ENCODE measurements at regions not wholly inside any gene's neighbourhood (a gene's known extent, or its start where the extent isn't known, plus 50 kb on each side); places are given as distances from the start of the nearest gene placed in this dataset.

DNA sequence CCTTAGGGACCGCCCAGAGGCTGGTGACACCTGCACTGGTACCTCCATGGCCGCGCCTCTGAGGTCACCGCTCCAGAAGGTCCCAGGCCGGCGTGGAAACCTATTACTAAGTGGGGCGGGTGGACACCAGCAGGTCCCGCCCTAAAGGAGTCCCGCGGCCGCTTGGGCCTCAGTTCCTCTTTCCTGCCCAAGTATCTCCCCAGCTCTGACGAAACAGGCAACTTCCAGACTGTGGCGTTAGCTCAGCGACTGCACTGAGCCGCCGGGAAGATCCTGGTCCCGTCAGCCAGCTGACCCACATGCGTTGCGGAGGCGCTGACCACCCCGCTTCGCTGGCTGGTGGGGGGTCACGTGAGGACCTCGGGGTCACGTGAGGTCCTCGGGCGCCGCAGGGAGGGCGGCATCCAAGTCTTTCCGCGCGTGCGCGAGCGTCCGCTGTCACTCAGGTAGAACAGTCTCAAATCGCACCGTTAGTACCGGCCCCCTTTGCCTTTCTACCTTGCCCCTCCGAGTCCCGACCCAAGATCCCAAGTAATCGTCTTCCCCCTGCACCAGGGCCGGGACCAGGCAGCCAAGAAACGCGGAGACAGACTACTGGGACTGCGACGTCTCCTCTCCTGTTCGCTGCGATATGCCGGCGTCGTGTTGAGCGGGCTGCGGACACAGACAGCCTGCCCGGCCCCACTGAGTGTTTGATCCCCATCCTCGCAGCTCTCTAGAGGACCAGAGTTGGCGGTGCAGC lies 53.7 kb upstream of the KDM4C start (continued):
- TF ChIP-seq CREM (IDR thresholded peaks at IDR 0.05; ENCODE audit: low read depth) (0 out of 2 replicates have a peak, but pooled peaks have one; percentile 3), CHD2 (IDR thresholded peaks at IDR 0.05; ENCODE audit: borderline replicate concordance, low read depth, low read length) (no peak), ZSCAN29 (IDR thresholded peaks at IDR 0.05) (no peak), SKIL (IDR thresholded peaks at IDR 0.05; ENCODE audit: low read depth, poor library complexity, severe bottlenecking) (no peak), SMARCA5 (IDR thresholded peaks at IDR 0.05) (no peak; the same call in 1 of the 2 replicates), ATF7 (IDR thresholded peaks at IDR 0.05; ENCODE audit: low read depth) (peak; percentile 60; the same call in 1 of the 2 replicates), RELA (IDR thresholded peaks at IDR 0.05; ENCODE audit: borderline replicate concordance, partially characterized antibody) (peak; percentile 98), RB1 (IDR thresholded peaks at IDR 0.05; ENCODE audit: borderline replicate concordance) (peak; percentile 54; the same call in 1 of the 2 replicates), FOXK2 (IDR thresholded peaks at IDR 0.05) (no peak), GABPA (IDR thresholded peaks at IDR 0.05; ENCODE audit: low read depth) (no peak), ZZZ3 (IDR thresholded peaks at IDR 0.05; ENCODE audit: control insufficient read depth, insufficient read length, low read depth) (no peak), CBX5 (IDR thresholded peaks at IDR 0.05; ENCODE audit: low read depth) (no peak; the same call in 1 of the 2 replicates), SUZ12 (IDR thresholded peaks at IDR 0.05; ENCODE audit: unreplicated experiment) (no peak), PAX8 (IDR thresholded peaks at IDR 0.05) (no peak), CTCF (IDR thresholded peaks at IDR 0.05 in 2 of 3, conservative IDR thresholded peaks at IDR 0.05 in 1 of 3; ENCODE audit: control insufficient read depth in 2 of 3, extremely low read depth in 1 of 3, insufficient read depth in 1 of 3, low read depth in 3 of 3, low read length in 3 of 3) (no peak), SIX5 (IDR thresholded peaks at IDR 0.05; ENCODE audit: low read depth, low read length, severe bottlenecking) (no peak), ZNF622 (IDR thresholded peaks at IDR 0.05) (no peak; the same call in 1 of the 2 replicates), MYB (IDR thresholded peaks at IDR 0.05; ENCODE audit: borderline replicate concordance, low read depth, low read length) (no peak)
- TF ChIP-seq, protein P1, sequence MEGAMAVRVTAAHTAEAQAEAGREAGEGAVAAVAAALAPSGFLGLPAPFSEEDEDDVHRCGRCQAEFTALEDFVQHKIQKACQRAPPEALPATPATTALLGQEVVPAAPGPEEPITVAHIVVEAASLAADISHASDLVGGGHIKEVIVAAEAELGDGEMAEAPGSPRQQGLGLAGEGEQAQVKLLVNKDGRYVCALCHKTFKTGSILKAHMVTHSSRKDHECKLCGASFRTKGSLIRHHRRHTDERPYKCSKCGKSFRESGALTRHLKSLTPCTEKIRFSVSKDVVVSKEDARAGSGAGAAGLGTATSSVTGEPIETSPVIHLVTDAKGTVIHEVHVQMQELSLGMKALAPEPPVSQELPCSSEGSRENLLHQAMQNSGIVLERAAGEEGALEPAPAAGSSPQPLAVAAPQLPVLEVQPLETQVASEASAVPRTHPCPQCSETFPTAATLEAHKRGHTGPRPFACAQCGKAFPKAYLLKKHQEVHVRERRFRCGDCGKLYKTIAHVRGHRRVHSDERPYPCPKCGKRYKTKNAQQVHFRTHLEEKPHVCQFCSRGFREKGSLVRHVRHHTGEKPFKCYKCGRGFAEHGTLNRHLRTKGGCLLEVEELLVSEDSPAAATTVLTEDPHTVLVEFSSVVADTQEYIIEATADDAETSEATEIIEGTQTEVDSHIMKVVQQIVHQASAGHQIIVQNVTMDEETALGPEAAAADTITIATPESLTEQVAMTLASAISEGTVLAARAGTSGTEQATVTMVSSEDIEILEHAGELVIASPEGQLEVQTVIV (IDR thresholded peaks at IDR 0.05; ENCODE audit: borderline replicate concordance, partially characterized antibody): no peak
- TF ChIP-seq, protein P2, sequence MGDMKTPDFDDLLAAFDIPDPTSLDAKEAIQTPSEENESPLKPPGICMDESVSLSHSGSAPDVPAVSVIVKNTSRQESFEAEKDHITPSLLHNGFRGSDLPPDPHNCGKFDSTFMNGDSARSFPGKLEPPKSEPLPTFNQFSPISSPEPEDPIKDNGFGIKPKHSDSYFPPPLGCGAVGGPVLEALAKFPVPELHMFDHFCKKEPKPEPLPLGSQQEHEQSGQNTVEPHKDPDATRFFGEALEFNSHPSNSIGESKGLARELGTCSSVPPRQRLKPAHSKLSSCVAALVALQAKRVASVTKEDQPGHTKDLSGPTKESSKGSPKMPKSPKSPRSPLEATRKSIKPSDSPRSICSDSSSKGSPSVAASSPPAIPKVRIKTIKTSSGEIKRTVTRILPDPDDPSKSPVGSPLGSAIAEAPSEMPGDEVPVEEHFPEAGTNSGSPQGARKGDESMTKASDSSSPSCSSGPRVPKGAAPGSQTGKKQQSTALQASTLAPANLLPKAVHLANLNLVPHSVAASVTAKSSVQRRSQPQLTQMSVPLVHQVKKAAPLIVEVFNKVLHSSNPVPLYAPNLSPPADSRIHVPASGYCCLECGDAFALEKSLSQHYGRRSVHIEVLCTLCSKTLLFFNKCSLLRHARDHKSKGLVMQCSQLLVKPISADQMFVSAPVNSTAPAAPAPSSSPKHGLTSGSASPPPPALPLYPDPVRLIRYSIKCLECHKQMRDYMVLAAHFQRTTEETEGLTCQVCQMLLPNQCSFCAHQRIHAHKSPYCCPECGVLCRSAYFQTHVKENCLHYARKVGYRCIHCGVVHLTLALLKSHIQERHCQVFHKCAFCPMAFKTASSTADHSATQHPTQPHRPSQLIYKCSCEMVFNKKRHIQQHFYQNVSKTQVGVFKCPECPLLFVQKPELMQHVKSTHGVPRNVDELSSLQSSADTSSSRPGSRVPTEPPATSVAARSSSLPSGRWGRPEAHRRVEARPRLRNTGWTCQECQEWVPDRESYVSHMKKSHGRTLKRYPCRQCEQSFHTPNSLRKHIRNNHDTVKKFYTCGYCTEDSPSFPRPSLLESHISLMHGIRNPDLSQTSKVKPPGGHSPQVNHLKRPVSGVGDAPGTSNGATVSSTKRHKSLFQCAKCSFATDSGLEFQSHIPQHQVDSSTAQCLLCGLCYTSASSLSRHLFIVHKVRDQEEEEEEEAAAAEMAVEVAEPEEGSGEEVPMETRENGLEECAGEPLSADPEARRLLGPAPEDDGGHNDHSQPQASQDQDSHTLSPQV (IDR thresholded peaks at IDR 0.05): no peak

Measured in GM12878 (cell line).